ENCODE measurements at regions not wholly inside any gene's neighbourhood (a gene's known extent, or its start where the extent isn't known, plus 50 kb on each side); places are given as distances from the start of the nearest gene placed in this dataset.

- H3K27ac ChIP-seq (ENCODE audit: low read depth, low read length) = no peak overlapping the region
- TF ChIP-seq CTCF (IDR thresholded peaks at IDR 0.05; ENCODE audit: insufficient read depth, low read length, poor library complexity, severe bottlenecking) = no peak
- no peak for TF ChIP-seq EZH2phosphoT487 (conservative IDR thresholded peaks at IDR 0.05; ENCODE audit: low read length)
- no peaks in the 10 kb centered on the region for H3K27me3 ChIP-seq (ENCODE audit: low read length)
- H4K20me1 ChIP-seq (ENCODE audit: low read depth, low read length) = no peaks in the 10 kb centered on the region
- no peak overlapping the region for H3K9ac ChIP-seq (ENCODE audit: low read length)
- no peak overlapping the region for H3K4me2 ChIP-seq (ENCODE audit: low read depth, low read length, poor library complexity, severe bottlenecking)
- no peaks in the 10 kb centered on the region for H3F3A ChIP-seq (ENCODE audit: insufficient read depth)
- no peaks in the 10 kb centered on the region for H3K9me2 ChIP-seq (replicated peaks; ENCODE audit: insufficient read depth, low read length)
- no peaks in the 10 kb centered on the region for H3K36me3 ChIP-seq (ENCODE audit: low read length)
- H3K79me2 ChIP-seq (ENCODE audit: insufficient read depth, low read length) = no peaks in the 10 kb centered on the region
- H3K9me3 ChIP-seq (ENCODE audit: insufficient read depth, low read length) = no peaks in the 10 kb centered on the region
- H3K4me3 ChIP-seq (ENCODE audit: insufficient read depth, low read length, poor library complexity, severe bottlenecking) = no peak overlapping the region
- no peak overlapping the region for H2AFZ ChIP-seq (ENCODE audit: low read depth, low read length, severe bottlenecking)
Observed at GRCh38 chr10:64142395-64142794, 621.2 kb downstream of the REEP3 start.

- Histone ChIP-seq H3K4me2 (ENCODE audit: low read depth, low read length, poor library complexity, severe bottlenecking) (no peak overlapping the region), H3K27me3 (ENCODE audit: low read length) (no peaks in the 10 kb centered on the region), H3K79me2 (ENCODE audit: insufficient read depth, low read length) (no peaks in the 10 kb centered on the region), H3K4me3 (ENCODE audit: insufficient read depth, low read length, poor library complexity, severe bottlenecking) (no peak overlapping the region), H3K9me3 (ENCODE audit: insufficient read depth, low read length) (no peaks in the 10 kb centered on the region), H2AFZ (ENCODE audit: low read depth, low read length, severe bottlenecking) (no peak overlapping the region), H3F3A (ENCODE audit: insufficient read depth) (no peaks in the 10 kb centered on the region), H3K9ac (ENCODE audit: low read length) (no peak overlapping the region), H4K20me1 (ENCODE audit: low read depth, low read length) (no peaks in the 10 kb centered on the region), H3K9me2 (replicated peaks; ENCODE audit: insufficient read depth, low read length) (no peaks in the 10 kb centered on the region), H3K27ac (ENCODE audit: low read depth, low read length) (no peak overlapping the region), H3K36me3 (ENCODE audit: low read length) (no peaks in the 10 kb centered on the region)
- TF ChIP-seq CTCF (IDR thresholded peaks at IDR 0.05; ENCODE audit: insufficient read depth, low read length, poor library complexity, severe bottlenecking) (no peak), EZH2phosphoT487 (conservative IDR thresholded peaks at IDR 0.05; ENCODE audit: low read length) (no peak)
Observed at GRCh38 chr10:64148607-64149006, 627.4 kb downstream of the REEP3 start.

GRCh38 chr10:64156166-64156565 is 635.0 kb downstream of the REEP3 start:
- Histone ChIP-seq H3K36me3 (ENCODE audit: low read length) (no peaks in the 10 kb centered on the region), H3K79me2 (ENCODE audit: insufficient read depth, low read length) (no peaks in the 10 kb centered on the region), H2AFZ (ENCODE audit: low read depth, low read length, severe bottlenecking) (no peak overlapping the region), H3K27ac (ENCODE audit: low read depth, low read length) (no peak overlapping the region), H4K20me1 (ENCODE audit: low read depth, low read length) (no peaks in the 10 kb centered on the region), H3K27me3 (ENCODE audit: low read length) (no peaks in the 10 kb centered on the region), H3K9me3 (ENCODE audit: insufficient read depth, low read length) (no peaks in the 10 kb centered on the region), H3K4me3 (ENCODE audit: insufficient read depth, low read length, poor library complexity, severe bottlenecking) (no peak overlapping the region), H3K4me2 (ENCODE audit: low read depth, low read length, poor library complexity, severe bottlenecking) (no peak overlapping the region), H3F3A (ENCODE audit: insufficient read depth) (no peaks in the 10 kb centered on the region), H3K9me2 (replicated peaks; ENCODE audit: insufficient read depth, low read length) (no peaks in the 10 kb centered on the region), H3K9ac (ENCODE audit: low read length) (no peak overlapping the region)
- no peak for TF ChIP-seq EZH2phosphoT487 (conservative IDR thresholded peaks at IDR 0.05; ENCODE audit: low read length)
- TF ChIP-seq CTCF (IDR thresholded peaks at IDR 0.05; ENCODE audit: insufficient read depth, low read length, poor library complexity, severe bottlenecking) = no peak
